Natural killer cell treated with Interleukin-12 subunit alpha and Interleukin-12 subunit beta and Interleukin-15 and Interleukin-18, amount 100 ng/mL, for 72 hours (primary cell): ENCODE measurements at regions not wholly inside any gene's neighbourhood (a gene's known extent, or its start where the extent isn't known, plus 50 kb on each side); places are given as distances from the start of the nearest gene placed in this dataset.

Experiments used
- ATAC-seq, 2 donors: fragments of 150-1000 bp; cut with Tn5 transposase in 1 of 2; sonication (Bioruptor Pico), chemical (Tn5 transposase) in 1 of 2; 2 replicates each; pipeline ENCODE4 v1.10.0; 2021
- DNase-seq: peaks from one replicate; pipeline ENCODE4 v3.0.0; 2022; ENCODE audit warnings: low spot score
- H3K27ac Mint-ChIP-seq, 2 donors: 1 replicate in 1 of 2; 2 replicates in 1 of 2; pipeline ENCODE4 v1.8.0; 2022; ENCODE audit warnings: mixed read lengths in 2 of 2, mild to moderate bottlenecking in 1 of 2, moderate library complexity in 1 of 2
- H3K27me3 Mint-ChIP-seq, 2 donors: 1 replicate in 1 of 2; 2 replicates in 1 of 2; pipeline ENCODE4 v1.8.0; 2022; ENCODE audit warnings: mixed read lengths in 2 of 2
- H3K36me3 Mint-ChIP-seq: one replicate; pipeline ENCODE4 v1.8.0; 2022; ENCODE audit warnings: mixed read lengths
- H3K4me1 Mint-ChIP-seq, 2 donors: 1 replicate in 1 of 2; 2 replicates in 1 of 2; pipeline ENCODE4 v1.8.0; 2022; ENCODE audit warnings: low read depth in 2 of 2, mixed read lengths in 2 of 2, mild to moderate bottlenecking in 1 of 2
- H3K4me3 Mint-ChIP-seq: one replicate; pipeline ENCODE4 v1.8.0; 2022; ENCODE audit warnings: mixed read lengths
- H3K9me3 Mint-ChIP-seq: 2 replicates; pipeline ENCODE4 v1.8.0; 2022; ENCODE audit warnings: mixed read lengths

DNA sequence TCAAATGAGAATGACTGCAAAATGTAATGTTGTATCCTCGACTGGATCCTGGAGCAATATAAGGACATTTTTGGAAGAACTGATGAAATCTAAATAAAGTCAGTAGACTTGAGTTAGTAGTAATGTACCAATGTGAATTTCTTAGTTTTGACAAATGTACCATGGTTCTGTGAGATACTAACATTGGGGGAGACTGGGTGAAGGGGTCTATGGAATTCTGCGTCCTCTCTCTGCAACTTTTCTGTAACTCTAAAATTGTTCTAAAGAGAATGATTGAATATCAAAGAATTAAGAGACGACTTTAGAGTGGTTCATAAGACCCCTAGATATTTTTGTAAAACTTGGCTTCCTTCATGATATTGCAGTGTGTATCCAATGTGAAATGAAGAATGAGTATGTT lies 59.2 kb upstream of the KAZN start:
- peaks cover 12 to 53% of the 10 kb centered on the region in 2 donors for H3K27me3 Mint-ChIP-seq
- DNase-seq = no peak
- H3K4me1 Mint-ChIP-seq = no peaks in the 10 kb centered on the region
- H3K4me3 Mint-ChIP-seq = no peak overlapping the region
- no peak for ATAC-seq
- no peaks in the 10 kb centered on the region for H3K9me3 Mint-ChIP-seq
- no peaks in the 10 kb centered on the region for H3K36me3 Mint-ChIP-seq
- H3K27ac Mint-ChIP-seq = no peak overlapping the region

- ATAC-seq (no peak), DNase-seq (no peak)
- Mint-ChIP-seq H3K27me3 (peaks cover 9 to 51% of the 10 kb centered on the region in 2 donors), H3K36me3 (no peaks in the 10 kb centered on the region), H3K9me3 (no peaks in the 10 kb centered on the region), H3K4me3 (no peak overlapping the region), H3K4me1 (no peaks in the 10 kb centered on the region), H3K27ac (no peak overlapping the region)
Observed at GRCh38 chr1:14539953-14540563, 58.4 kb upstream of the KAZN start.

GRCh38 chr1:14541348-14541747 lies 57.1 kb upstream of the KAZN start:
- H3K9me3 Mint-ChIP-seq = no peaks in the 10 kb centered on the region
- H3K36me3 Mint-ChIP-seq = no peaks in the 10 kb centered on the region
- H3K4me3 Mint-ChIP-seq = no peak overlapping the region
- H3K27ac Mint-ChIP-seq = no peak overlapping the region
- ATAC-seq = no peak
- H3K27me3 Mint-ChIP-seq = peaks cover 15 to 57% of the 10 kb centered on the region in 2 donors
- no peaks in the 10 kb centered on the region for H3K4me1 Mint-ChIP-seq
- DNase-seq = no peak

DNA sequence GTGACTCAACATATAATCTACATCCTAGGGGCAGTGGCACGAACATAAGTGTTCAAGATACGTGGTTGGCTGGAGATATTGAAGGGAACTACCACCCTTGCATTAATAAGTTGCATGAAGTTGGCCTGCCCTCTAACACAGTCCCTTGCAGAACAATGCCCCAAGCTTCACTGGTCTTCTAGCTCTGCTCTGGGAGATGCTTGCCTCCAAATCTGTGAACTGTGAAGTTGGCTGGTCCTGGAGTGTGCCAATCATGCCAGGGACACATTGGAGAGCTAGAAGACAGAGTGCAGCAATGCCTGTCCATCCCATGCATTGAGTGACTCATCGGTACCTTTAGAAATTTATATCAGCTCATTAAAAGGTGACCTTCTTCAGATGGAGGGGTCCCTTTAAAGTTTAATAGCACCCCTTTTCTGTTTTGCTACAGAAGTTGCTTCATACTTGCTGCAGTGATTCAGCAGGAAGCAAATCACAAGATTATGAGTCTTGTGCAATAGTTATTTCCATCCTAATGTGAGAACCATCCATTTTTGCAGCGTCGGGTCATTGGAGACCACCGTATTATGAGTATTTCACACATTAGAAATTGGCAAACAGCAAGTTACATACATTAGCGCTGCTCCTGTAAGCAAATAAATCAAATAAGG lies 55.2 kb upstream of the KAZN start:
- Mint-ChIP-seq H3K27ac (no peak overlapping the region), H3K4me3 (no peak overlapping the region), H3K9me3 (no peaks in the 10 kb centered on the region), H3K4me1 (no peaks in the 10 kb centered on the region), H3K27me3 (peaks cover 20 to 43% of the 10 kb centered on the region in 2 donors), H3K36me3 (no peaks in the 10 kb centered on the region)
- ATAC-seq = no peak
- DNase-seq = no peak

DNA sequence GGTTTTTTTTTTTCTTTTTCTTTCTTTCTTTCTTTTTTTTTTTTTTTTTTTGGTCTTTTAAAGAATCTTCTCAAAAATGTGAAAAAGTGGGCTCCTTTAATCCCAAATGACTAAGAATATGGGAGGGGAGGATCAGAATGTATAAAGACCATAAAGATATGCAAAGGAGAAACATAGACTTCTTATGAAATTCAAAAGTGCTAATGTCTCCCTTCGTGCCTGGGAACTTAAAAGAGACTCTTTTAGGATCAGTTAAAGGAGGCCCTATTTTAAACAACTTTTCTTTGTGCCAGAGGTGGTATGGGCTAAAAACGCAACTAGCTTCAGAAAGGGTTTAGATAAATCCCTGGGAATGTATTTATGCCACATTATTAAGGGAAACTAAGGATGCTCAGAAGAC lies 54.2 kb upstream of the KAZN start:
- ATAC-seq (no peak), DNase-seq (no peak)
- Mint-ChIP-seq H3K27ac (no peak overlapping the region), H3K9me3 (no peaks in the 10 kb centered on the region), H3K4me3 (no peak overlapping the region), H3K27me3 (peaks cover 25 to 50% of the 10 kb centered on the region in 2 donors), H3K4me1 (no peaks in the 10 kb centered on the region), H3K36me3 (no peaks in the 10 kb centered on the region)

- Mint-ChIP-seq H3K27ac (no peak overlapping the region), H3K4me1 (no peaks in the 10 kb centered on the region), H3K36me3 (no peaks in the 10 kb centered on the region), H3K27me3 (peaks cover 31 to 62% of the 10 kb centered on the region in 2 donors), H3K4me3 (no peak overlapping the region), H3K9me3 (no peaks in the 10 kb centered on the region)
- no peak for DNase-seq
- ATAC-seq = no peak
Observed at GRCh38 chr1:14545422-14546025, 53.0 kb upstream of the KAZN start.

GRCh38 chr1:14546416-14546815 lies 52.1 kb upstream of the KAZN start:
- Mint-ChIP-seq H3K27me3 (peaks cover 32 to 63% of the 10 kb centered on the region in 2 donors), H3K4me1 (no peaks in the 10 kb centered on the region), H3K36me3 (no peaks in the 10 kb centered on the region)

More at GRCh38 chr1:14546416-14546815, 52.1 kb upstream of the KAZN start:
- Mint-ChIP-seq H3K4me3 (no peak overlapping the region), H3K27ac (no peak overlapping the region), H3K9me3 (no peaks in the 10 kb centered on the region)
- no peak for DNase-seq
- no peak for ATAC-seq
